Activated CD8-positive, alpha-beta memory T cell treated with anti-CD3 and anti-CD28 coated beads for 4 hours (primary cell): ENCODE measurements at regions not wholly inside any gene's neighbourhood (a gene's known extent, or its start where the extent isn't known, plus 50 kb on each side); places are given as distances from the start of the nearest gene placed in this dataset.
"Not testable (repeated sequence)": the region's sequence is repeated elsewhere in the genome, so short reads cannot be mapped to it uniquely, and the experiment has no call there.

Experiments
- DNase-seq, 2 donors: peaks; one replicate each; pipeline ENCODE4 v3.0.0-alpha.2; 2020; ENCODE audit warnings: low read depth in 2 of 2

DNA sequence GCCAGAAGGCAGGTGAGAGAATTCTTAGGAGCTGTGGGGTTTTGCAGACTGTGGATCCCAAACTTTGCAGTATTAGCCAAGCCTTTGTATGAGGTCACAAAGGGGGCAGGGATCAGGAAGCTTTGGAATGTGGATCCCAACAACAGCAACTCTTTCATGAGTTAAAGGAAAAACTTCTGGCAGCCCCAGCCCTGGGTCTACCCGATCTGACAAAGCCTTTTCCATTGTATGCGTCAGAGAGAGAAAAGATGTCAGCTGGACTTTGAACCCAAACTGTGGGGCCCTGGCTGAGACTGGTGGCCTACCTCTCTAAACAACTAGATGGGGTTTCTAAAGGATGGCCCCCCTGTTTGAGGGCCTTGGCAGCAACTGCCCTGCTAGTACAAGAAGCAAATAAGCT is 101.8 kb upstream of the OSBPL11 start:
- not testable (repeated sequence) for DNase-seq

DNA sequence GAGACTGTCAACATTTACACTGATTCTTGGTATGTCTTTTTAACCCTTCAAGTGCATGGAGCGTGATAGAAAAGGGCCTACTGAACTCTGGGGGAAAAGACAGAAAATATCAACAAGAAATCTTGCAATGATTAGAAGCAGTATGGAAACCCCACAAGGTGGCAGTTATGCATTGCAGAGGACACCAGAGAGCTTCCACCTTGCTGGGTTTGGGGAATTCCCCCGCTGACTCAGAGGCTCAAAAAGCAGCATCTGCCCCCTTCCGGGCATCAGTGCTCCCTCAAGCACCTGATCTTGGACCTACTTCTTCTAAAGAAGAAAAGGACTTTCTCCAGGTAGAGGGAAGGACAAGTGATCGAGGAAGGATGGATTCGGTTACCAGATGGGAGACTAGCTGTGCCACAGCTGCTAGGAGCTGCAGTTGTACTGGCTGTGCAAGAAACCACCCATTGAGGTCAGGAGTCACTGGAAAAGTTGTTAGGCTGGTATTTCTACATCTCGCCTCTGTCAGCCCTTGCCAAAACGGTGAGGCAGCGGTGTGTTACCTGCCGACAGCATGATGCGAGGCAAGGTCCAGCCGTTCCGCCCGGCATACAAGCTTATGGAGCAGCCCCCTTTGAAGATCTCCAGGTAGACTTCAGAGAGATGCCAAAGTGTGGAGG is 102.8 kb upstream of the OSBPL11 start:
- DNase-seq = not testable (repeated sequence)

GRCh38 chr3:125715651-125716050 is 120.4 kb upstream of the OSBPL11 start:
- no peak for DNase-seq

- not testable (repeated sequence) for DNase-seq
Measured at GRCh38 chr3:125732151-125732550, 136.9 kb upstream of the OSBPL11 start.

DNA sequence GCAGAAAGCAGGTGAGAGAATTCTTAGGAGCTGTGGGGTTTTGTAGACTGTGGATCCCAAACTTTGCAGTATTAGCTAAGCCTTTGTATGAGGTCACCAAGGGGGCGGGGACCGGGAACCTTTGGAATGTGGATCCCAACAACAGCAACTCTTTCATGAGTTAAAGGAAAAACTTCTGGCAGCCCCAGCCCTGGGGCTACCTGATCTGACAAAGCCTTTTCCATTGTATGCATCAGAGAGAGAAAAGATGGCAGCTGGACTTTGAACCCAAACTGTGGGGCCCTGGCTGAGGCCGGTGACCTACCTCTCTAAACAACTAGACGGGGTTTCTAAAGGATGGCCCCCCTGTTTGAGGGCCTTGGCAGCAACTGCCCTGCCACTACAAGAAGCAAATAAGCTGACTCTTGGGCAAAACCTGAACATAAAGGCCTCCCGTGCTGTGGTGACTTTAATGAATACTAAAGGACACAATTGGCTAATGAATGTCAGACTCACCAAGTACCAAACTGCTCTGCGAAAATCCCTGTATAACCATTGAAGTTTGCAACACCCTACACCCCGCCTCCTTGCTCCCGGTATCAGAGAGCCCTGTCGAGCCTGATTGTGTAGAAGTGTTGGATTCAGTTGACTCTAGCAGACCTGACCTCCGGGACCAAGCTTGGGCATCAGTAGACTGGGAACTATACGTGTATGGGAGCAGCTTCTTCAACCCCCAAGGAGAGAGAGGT is 146.9 kb upstream of the OSBPL11 start:
- DNase-seq = not testable (repeated sequence)

GRCh38 chr3:125742845-125743244 is 147.5 kb upstream of the OSBPL11 start:
- not testable (repeated sequence) for DNase-seq

DNA sequence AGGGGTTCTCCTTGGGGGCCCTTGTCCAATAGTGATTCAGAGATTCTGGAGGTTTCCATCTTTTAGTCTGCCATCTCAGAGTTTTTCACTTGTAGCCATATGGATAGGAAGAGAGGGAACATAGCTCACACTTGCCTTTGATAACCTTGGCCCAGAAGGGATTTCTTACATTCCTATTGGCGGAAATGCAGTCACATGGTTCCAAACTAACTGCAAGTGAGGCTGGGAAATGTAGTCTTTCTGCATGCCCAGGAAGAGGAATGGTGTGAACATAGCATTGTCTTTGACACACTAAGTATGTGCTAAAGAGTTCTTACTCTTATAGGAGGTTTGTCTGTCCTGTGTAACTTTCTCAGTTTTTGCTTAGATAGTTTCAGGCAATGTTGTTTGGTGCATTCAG is 161.8 kb upstream of the OSBPL11 start:
- DNase-seq = not testable (repeated sequence)

DNA sequence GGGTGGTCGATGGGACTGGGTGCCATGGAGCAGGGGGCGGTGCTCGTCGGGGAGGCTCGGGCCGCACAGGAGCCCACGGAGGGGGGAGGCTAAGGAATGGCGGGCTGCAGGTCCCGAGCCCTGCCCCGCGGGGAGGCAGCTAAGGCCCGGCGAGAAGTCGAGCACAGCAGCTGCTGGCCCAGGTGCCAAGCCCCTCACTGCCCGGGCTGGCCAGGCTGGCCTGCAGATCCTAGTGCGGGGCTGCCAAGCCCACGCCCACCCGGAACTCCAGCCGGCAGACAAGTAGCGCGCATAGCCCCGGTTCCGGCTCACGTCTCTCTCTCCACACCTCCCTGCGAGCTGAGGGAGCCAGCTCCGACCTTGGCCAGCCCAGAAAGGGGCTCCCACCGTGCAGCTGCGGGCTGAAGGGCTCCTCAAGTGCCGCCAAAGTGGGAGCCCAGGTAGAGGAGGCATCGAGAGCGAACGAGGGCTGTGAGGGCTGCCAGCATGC is 163.4 kb upstream of the OSBPL11 start:
- DNase-seq = not testable (repeated sequence)

GRCh38 chr3:125762601-125763000 is 167.3 kb upstream of the OSBPL11 start:
- not testable (repeated sequence) for DNase-seq

DNA sequence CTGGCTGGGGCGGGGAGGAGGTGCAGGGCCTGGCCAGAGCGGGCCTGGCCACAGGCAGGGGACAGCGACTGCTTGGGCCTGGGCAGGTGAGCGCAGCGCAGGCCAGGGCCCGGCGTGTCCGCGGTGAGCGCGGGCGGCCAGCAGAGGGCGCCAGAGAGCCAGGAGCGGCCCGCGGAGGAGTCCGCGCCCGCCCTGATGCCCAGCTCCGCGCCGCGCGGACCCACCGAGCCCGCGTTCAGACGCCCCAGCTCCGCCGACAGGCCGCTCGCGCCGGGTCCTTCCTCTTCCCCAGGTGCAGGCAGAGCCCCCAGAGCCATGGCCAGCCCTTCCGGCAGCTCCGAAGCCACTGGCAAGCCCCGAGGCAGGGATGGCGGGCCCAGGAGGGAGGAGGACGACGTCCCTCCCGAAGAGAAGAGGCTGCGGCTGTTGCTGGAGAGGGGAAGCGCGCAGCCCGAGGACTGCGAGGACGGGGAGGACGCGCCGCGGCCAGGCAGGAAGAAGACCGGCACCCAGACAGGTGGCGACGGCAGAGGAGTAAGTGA is 171.1 kb upstream of the OSBPL11 start:
- peak; percentile 17 to 25 for DNase-seq

DNA sequence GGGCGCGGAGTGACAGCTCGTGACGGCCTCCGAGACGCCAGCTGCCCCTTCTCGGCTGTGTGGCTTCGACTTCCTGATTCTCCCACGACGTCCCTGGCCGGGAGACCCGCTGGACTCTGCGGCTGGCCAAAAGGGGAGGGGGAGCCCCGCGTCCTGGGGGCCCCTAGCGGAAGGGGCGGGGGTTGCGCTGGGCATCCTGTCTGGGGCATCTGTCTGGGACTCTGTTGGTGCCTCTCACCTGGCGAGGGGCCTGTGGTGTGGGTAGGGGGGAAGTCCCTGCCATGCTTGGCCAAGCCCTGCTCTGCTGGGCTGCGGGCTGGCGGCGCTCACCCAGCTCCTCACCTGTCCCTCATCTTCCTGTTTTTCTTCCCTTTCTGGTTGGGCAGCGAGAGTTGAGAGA is 171.6 kb upstream of the OSBPL11 start:
- DNase-seq = not testable (repeated sequence)

- DNase-seq = no peak
Measured at GRCh38 chr3:125767641-125768040, 172.3 kb upstream of the OSBPL11 start.

DNA sequence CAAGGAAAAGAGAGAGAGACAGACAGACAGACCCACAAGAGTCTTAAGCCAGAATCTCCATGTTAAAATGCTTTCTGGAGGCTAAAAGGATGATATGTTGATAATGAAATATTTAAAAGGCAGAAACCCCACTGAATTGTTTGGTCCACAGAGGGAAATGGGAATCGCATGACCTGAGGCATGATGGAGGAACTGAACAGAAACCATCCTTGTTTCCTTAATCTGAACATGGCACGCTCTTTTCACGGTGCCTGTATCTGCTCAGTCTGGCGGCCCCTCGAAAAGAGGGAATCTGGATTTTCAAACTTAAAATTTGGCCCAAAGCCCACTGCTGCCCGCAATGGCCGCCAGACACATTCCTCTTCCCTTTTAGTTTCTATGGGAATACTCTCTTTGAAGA is 173.5 kb upstream of the OSBPL11 start:
- not testable (repeated sequence) for DNase-seq

- DNase-seq = not testable (repeated sequence)
Measured at GRCh38 chr3:125771506-125771905, 176.2 kb upstream of the OSBPL11 start.

- DNase-seq = not testable (repeated sequence)
Measured at GRCh38 chr3:125774433-125775034, 179.2 kb upstream of the OSBPL11 start.

DNA sequence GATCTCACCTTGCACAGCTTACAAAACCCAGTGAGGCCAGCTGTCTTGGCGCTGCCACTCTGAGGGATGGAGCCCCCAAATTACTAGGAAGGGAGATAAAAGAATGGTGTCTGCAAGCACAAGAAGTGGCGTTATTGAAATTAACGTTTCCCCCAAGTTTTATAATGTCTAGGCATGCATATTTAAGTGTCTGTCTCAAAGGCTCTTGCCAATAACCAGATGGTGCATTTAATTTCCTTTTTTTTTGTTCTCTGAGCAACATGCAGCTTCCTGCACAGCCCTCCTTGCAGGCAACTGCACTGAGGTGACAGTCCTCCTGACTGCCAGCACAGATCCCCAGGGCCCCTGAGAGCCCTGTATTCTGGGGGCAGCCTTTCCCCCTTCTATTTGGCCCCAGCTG is 179.8 kb upstream of the OSBPL11 start:
- not testable (repeated sequence) for DNase-seq

GRCh38 chr3:125775606-125776294 is 180.5 kb upstream of the OSBPL11 start:
- not testable (repeated sequence) for DNase-seq

DNA sequence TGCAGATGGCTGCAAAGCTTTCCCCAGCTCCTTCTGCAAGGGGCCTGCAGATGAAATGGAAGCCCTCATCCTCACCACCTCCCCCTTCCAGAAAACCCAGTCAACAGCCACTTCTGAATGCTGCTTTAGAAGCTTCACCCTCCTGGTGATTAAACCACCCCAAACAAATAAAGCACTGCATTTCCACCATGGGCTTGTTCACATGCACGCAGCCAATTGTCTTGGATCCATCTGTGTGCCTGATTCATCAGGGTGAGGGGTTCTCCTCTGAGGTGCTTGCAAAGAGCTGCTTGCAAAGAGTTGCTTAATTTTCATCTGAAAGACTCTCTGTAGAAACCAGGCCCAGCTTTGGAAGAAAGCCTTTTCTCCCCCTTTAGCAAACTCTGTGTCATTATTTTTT is 184.0 kb upstream of the OSBPL11 start:
- not testable (repeated sequence) for DNase-seq

DNA sequence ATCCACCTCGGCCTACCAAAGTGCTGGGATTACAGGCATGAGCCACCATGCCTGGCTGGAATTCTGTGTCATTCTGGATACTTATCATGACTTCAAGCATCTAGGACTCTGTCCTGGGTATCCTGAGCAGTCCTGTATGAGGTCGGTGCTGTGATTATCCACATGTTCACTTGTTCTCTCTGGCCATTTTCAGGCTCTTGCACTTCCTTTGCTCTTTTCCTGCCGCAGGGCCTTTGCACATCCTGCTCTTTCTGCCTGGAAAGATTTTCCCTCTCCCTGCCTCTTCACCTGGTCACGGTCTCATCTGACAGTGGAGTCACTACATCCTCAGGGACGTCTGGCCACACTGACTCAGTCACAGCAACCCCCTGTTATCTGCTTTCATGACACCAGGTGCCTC is 184.6 kb upstream of the OSBPL11 start:
- not testable (repeated sequence) for DNase-seq

GRCh38 chr3:125781678-125782077 is 186.4 kb upstream of the OSBPL11 start:
- not testable (repeated sequence) for DNase-seq

GRCh38 chr3:125790312-125790711 is 178.7 kb upstream of the ROPN1B start:
- DNase-seq = not testable (repeated sequence)

GRCh38 chr3:125791021-125791420 is 178.0 kb upstream of the ROPN1B start:
- not testable (repeated sequence) for DNase-seq
